Gastrocnemius medialis (tissue), 4 donors: ENCODE measurements at regions not wholly inside any gene's neighbourhood (a gene's known extent, or its start where the extent isn't known, plus 50 kb on each side); places are given as distances from the start of the nearest gene placed in this dataset.

Experiments used
- ATAC-seq, 2 donors: fragments of 150-250 bp; one replicate each; pipeline ENCODE4 v1.9.1; 2016
- DNase-seq, 2 donors: peaks; one replicate each; pipeline ENCODE4 v3.0.0-alpha.2; 2019
- H3K27ac ChIP-seq, 4 donors: fragments of 200-600 bp; sonication (generic); 1 replicate in 1 of 4; 2 replicates in 3 of 4; pipeline ENCODE4 v1.5.1; 2016 to 2018; ENCODE audit warnings: mild to moderate bottlenecking in 2 of 4, moderate library complexity in 1 of 4
- H3K27me3 ChIP-seq, 3 donors: fragments of 200-600 bp; sonication (generic) in 2 of 3; 1 replicate in 1 of 3; 2 replicates in 2 of 3; pipeline versions ENCODE4 v1.5.1 to v1.6.0; 2016 to 2019; ENCODE audit warnings: mild to moderate bottlenecking in 1 of 3, moderate library complexity in 1 of 3
- H3K36me3 ChIP-seq, 2 donors: fragments of 200-600 bp; sonication (generic) in 1 of 2; one replicate each; pipeline ENCODE4 v1.5.1; 2017 to 2018
- H3K4me1 ChIP-seq, 2 donors: fragments of 200-600 bp; sonication (generic) in 1 of 2; one replicate each; pipeline ENCODE4 v1.5.1; 2016 to 2017; ENCODE audit warnings: mild to moderate bottlenecking in 2 of 2
- H3K4me3 ChIP-seq, 4 donors: fragments of 200-600 bp; sonication (generic) in 3 of 4; 1 replicate in 1 of 4; 2 replicates in 3 of 4; pipeline ENCODE4 v1.5.1; 2016 to 2019; ENCODE audit warnings: mild to moderate bottlenecking in 2 of 4
- H3K9me3 ChIP-seq, 3 donors: fragments of 200-600 bp; sonication (generic) in 2 of 3; 1 replicate in 1 of 3; 2 replicates in 2 of 3; pipeline ENCODE4 v1.5.1; 2016 to 2019
- CTCF ChIP-seq, 5 experiments: fragments of 450-650 bp in 3 of 5; fragments of 200-600 bp in 2 of 5; sonication (generic) in 2 of 5; IDR thresholded peaks in 4 of 5; conservative IDR thresholded peaks in 1 of 5; 1 replicate in 4 of 5; 2 replicates in 1 of 5; pipeline ENCODE4 v1.5.1; 2016 to 2019; ENCODE audit warnings: antibody characterized with exemption in 5 of 5, mild to moderate bottlenecking in 3 of 5, moderate library complexity in 3 of 5
- POLR2A ChIP-seq, 2 donors: fragments of 450-650 bp; IDR thresholded peaks; one replicate each; pipeline ENCODE4 v1.6.1; 2017; ENCODE audit warnings: antibody characterized with exemption in 2 of 2, mild to moderate bottlenecking in 2 of 2, moderate library complexity in 2 of 2
- in situ Hi-C, 4 donors: fragments of 200-750 bp; cut with MboI; loops; one replicate each; pipeline versions ENCODE4 v1.15.0 to v1.8.0; 2017; ENCODE audit warnings: low sequenced_read_pairs in 4 of 4
- intact Hi-C: fragments of 100-400 bp; cut with DNase I; formaldehyde crosslinking; loops from one replicate; pipeline ENCODE4 v1.15.1; 2023; ENCODE audit warnings: low total_unique reads

- ATAC-seq (no peak), DNase-seq (no peak)
- Histone ChIP-seq H3K9me3 (no peaks in the 10 kb centered on the region), H3K4me3 (no peak overlapping the region), H3K27ac (no peak overlapping the region), H3K27me3 (no peaks in the 10 kb centered on the region), H3K36me3 (no peaks in the 10 kb centered on the region), H3K4me1 (no peaks in the 10 kb centered on the region)
- no peak for TF ChIP-seq POLR2A (IDR thresholded peaks at IDR 0.05)
- no peak for TF ChIP-seq CTCF (IDR thresholded peaks at IDR 0.05 in 4 of 5, conservative IDR thresholded peaks at IDR 0.05 in 1 of 5)
- intact Hi-C loops, result no loop called here
- in situ Hi-C loops, result no loop called here
Measured at GRCh38 chr3:14351617-14352001, 50.8 kb upstream of the SLC6A6 start.

- Histone ChIP-seq H3K27me3 (no peaks in the 10 kb centered on the region), H3K4me3 (no peak overlapping the region), H3K27ac (no peak overlapping the region), H3K9me3 (no peaks in the 10 kb centered on the region), H3K4me1 (no peaks in the 10 kb centered on the region), H3K36me3 (no peaks in the 10 kb centered on the region)
- DNase-seq, result no peak
- TF ChIP-seq POLR2A (IDR thresholded peaks at IDR 0.05) (no peak), CTCF (IDR thresholded peaks at IDR 0.05 in 4 of 5, conservative IDR thresholded peaks at IDR 0.05 in 1 of 5) (no peak)
- in situ Hi-C loops (no loop called here), intact Hi-C loops (no loop called here)
- ATAC-seq, result no peak
Measured at GRCh38 chr3:14352002-14352627, 50.3 kb upstream of the SLC6A6 start.
